ENCODE measurements at regions not wholly inside any gene's neighbourhood (a gene's known extent, or its start where the extent isn't known, plus 50 kb on each side); places are given as distances from the start of the nearest gene placed in this dataset.
A peak's percentile ranks its signal among the peaks of the same experiment; 100 is the strongest.
"Not testable (repeated sequence)": the region's sequence is repeated elsewhere in the genome, so short reads cannot be mapped to it uniquely, and the experiment has no call there.

GRCh38 chr11:42786981-42787380 is 524.8 kb upstream of the API5 start:
- in situ Hi-C loops (cut with MboI; ENCODE audit: low pct_unique_long_range_greater_than_20kb in 2 of 9, low sequenced_read_pairs in 9 of 9, unreplicated experiment in 9 of 9), result no loop called here
- ATAC-seq (replicated peaks in 6 of 8), result no peak
- no peak overlapping the region for H3K4me3 ChIP-seq
- 0 to 100% (median 77%) methylated on average over 1 of the region's 1 CpG; no CpG with 5 or more reads in 2 of the 10 experiments for WGBS, 10 experiments
- peaks cover 5% of the 10 kb centered on the region in 2 donors for H3K4me1 ChIP-seq (replicated peaks in 1 of 2)
- no peak overlapping the region for H3K27ac ChIP-seq

GRCh38 chr11:42795483-42795882 is 516.3 kb upstream of the API5 start:
- ATAC-seq (replicated peaks in 6 of 8); in situ Hi-C loops (cut with MboI; ENCODE audit: low pct_unique_long_range_greater_than_20kb in 2 of 9, low sequenced_read_pairs in 9 of 9, unreplicated experiment in 9 of 9): not testable (repeated sequence)

GRCh38 chr11:42800041-42800440 is 511.8 kb upstream of the API5 start:
- Histone ChIP-seq H3K27ac (no peak overlapping the region), H3K4me3 (no peak overlapping the region), H3K4me1 (replicated peaks in 1 of 2) (peaks cover 0 to 2% of the 10 kb centered on the region in 2 donors)
- in situ Hi-C loops (cut with MboI; ENCODE audit: low pct_unique_long_range_greater_than_20kb in 2 of 9, low sequenced_read_pairs in 9 of 9, unreplicated experiment in 9 of 9), result no loop called here
- WGBS, 10 experiments, result 20 to 96% (median 60%) methylated on average over 1 to 4 of the region's 4 CpGs
- no peak for ATAC-seq (replicated peaks in 6 of 8)

More at GRCh38 chr11:42795483-42795882, 516.3 kb upstream of the API5 start:
- not testable (repeated sequence) for H3K4me1 ChIP-seq (replicated peaks in 1 of 2); H3K4me3 ChIP-seq; H3K27ac ChIP-seq
- 0 to 100% (median 60%) methylated on average over 1 to 2 of the region's 2 CpGs; no CpG with 5 or more reads in 1 of the 10 experiments for WGBS, 10 experiments

- 0 to 94% (median 77%) methylated on average over 2 to 6 of the region's 6 CpGs for WGBS, 10 experiments
- in situ Hi-C loops (cut with MboI; ENCODE audit: low pct_unique_long_range_greater_than_20kb in 2 of 9, low sequenced_read_pairs in 9 of 9, unreplicated experiment in 9 of 9), result no loop called here
- Histone ChIP-seq H3K4me1 (replicated peaks in 1 of 2) (peaks cover 0 to 2% of the 10 kb centered on the region in 2 donors), H3K4me3 (no peak overlapping the region), H3K27ac (no peak overlapping the region)
- peak in 3 of 8 experiments; percentile 38 to 45 (median 44) for ATAC-seq (replicated peaks in 6 of 8)
These were observed 509.4 kb upstream of the API5 start for GRCh38 chr11:42802201-42802899.

GRCh38 chr11:42806191-42806590 is 505.6 kb upstream of the API5 start:
- 0 to 79% (median 60%) methylated on average over 1 to 2 of the region's 2 CpGs; no CpG with 5 or more reads in 1 of the 10 experiments for WGBS, 10 experiments
- Histone ChIP-seq H3K4me3 (no peak overlapping the region), H3K27ac (no peak overlapping the region), H3K4me1 (replicated peaks in 1 of 2) (peaks cover 0 to 2% of the 10 kb centered on the region in 2 donors)
- in situ Hi-C loops (cut with MboI; ENCODE audit: low pct_unique_long_range_greater_than_20kb in 2 of 9, low sequenced_read_pairs in 9 of 9, unreplicated experiment in 9 of 9), result no loop called here
- no peak for ATAC-seq (replicated peaks in 6 of 8)

- peak in 5 of 8 experiments; percentile 31 to 97 (median 93) for ATAC-seq (replicated peaks in 6 of 8)
- in situ Hi-C loops (cut with MboI; ENCODE audit: low pct_unique_long_range_greater_than_20kb in 2 of 9, low sequenced_read_pairs in 9 of 9, unreplicated experiment in 9 of 9), result no loop called here
- 0 to 20% (median 0%) methylated on average over 1 of the region's 1 CpG; no CpG with 5 or more reads in 4 of the 10 experiments for WGBS, 10 experiments
- H3K27ac ChIP-seq, result no peak overlapping the region
- no peak overlapping the region for H3K4me3 ChIP-seq
- H3K4me1 ChIP-seq (replicated peaks in 1 of 2), result peaks cover 4 to 13% of the 10 kb centered on the region in 2 donors
These were observed 499.4 kb upstream of the API5 start for GRCh38 chr11:42812361-42812760.

GRCh38 chr11:42812960-42813359 is 498.8 kb upstream of the API5 start:
- in situ Hi-C loops (cut with MboI; ENCODE audit: low pct_unique_long_range_greater_than_20kb in 2 of 9, low sequenced_read_pairs in 9 of 9, unreplicated experiment in 9 of 9), result no loop called here
- H3K27ac ChIP-seq, result no peak overlapping the region
- H3K4me1 ChIP-seq (replicated peaks in 1 of 2), result peaks cover 4 to 13% of the 10 kb centered on the region in 2 donors
- 0 to 91% (median 60%) methylated on average over 1 to 2 of the region's 2 CpGs; no CpG with 5 or more reads in 1 of the 10 experiments for WGBS, 10 experiments
- no peak for ATAC-seq (replicated peaks in 6 of 8)
- H3K4me3 ChIP-seq, result no peak overlapping the region

GRCh38 chr11:42816471-42816870 is 495.3 kb upstream of the API5 start:
- WGBS, 10 experiments, result 0 to 100% (median 82%) methylated on average over 1 to 2 of the region's 2 CpGs
- no peak for ATAC-seq (replicated peaks in 6 of 8)
- Histone ChIP-seq H3K4me3 (no peak overlapping the region), H3K4me1 (replicated peaks in 1 of 2) (peaks cover 4 to 13% of the 10 kb centered on the region in 2 donors), H3K27ac (no peak overlapping the region)
- in situ Hi-C loops (cut with MboI; ENCODE audit: low pct_unique_long_range_greater_than_20kb in 2 of 9, low sequenced_read_pairs in 9 of 9, unreplicated experiment in 9 of 9), result no loop called here

GRCh38 chr11:42819126-42819525 is 492.7 kb upstream of the API5 start:
- no peak overlapping the region for H3K4me3 ChIP-seq
- in situ Hi-C loops (cut with MboI; ENCODE audit: low pct_unique_long_range_greater_than_20kb in 2 of 9, low sequenced_read_pairs in 9 of 9, unreplicated experiment in 9 of 9), result no loop called here
- no peak overlapping the region for H3K27ac ChIP-seq
- ATAC-seq (replicated peaks in 6 of 8), result no peak
- peaks cover 8 to 15% of the 10 kb centered on the region in 2 donors for H3K4me1 ChIP-seq (replicated peaks in 1 of 2)
- 19 to 96% (median 63%) methylated on average over 2 to 3 of the region's 3 CpGs for WGBS, 10 experiments

GRCh38 chr11:42822188-42822587 is 489.6 kb upstream of the API5 start:
- WGBS, 10 experiments, result 20 to 100% (median 86%) methylated on average over 2 to 5 of the region's 6 CpGs; no CpG with 5 or more reads in 3 of the 10 experiments
- ATAC-seq (replicated peaks in 6 of 8); in situ Hi-C loops (cut with MboI; ENCODE audit: low pct_unique_long_range_greater_than_20kb in 2 of 9, low sequenced_read_pairs in 9 of 9, unreplicated experiment in 9 of 9); H3K4me3 ChIP-seq; H3K27ac ChIP-seq: not testable (repeated sequence)
- peaks cover 8 to 29% of the 10 kb centered on the region in 2 donors for H3K4me1 ChIP-seq (replicated peaks in 1 of 2)

- peaks cover 8 to 29% of the 10 kb centered on the region in 2 donors for H3K4me1 ChIP-seq (replicated peaks in 1 of 2)
- ATAC-seq (replicated peaks in 6 of 8), result peak in 5 of 8 experiments; percentile 44 to 83 (median 79)
- H3K27ac ChIP-seq, result no peak overlapping the region
- no peak overlapping the region for H3K4me3 ChIP-seq
- in situ Hi-C loops (cut with MboI; ENCODE audit: low pct_unique_long_range_greater_than_20kb in 2 of 9, low sequenced_read_pairs in 9 of 9, unreplicated experiment in 9 of 9), result no loop called here
- 40 to 86% methylated on average over 1 of the region's 1 CpG; no CpG with 5 or more reads in 8 of the 10 experiments for WGBS, 10 experiments
These were observed 488.2 kb upstream of the API5 start for GRCh38 chr11:42823546-42823945.

- Histone ChIP-seq H3K4me1 (replicated peaks in 1 of 2) (peaks cover 8 to 29% of the 10 kb centered on the region in 2 donors), H3K27ac (no peak overlapping the region), H3K4me3 (no peak overlapping the region)
- ATAC-seq (replicated peaks in 6 of 8), result no peak
- in situ Hi-C loops (cut with MboI; ENCODE audit: low pct_unique_long_range_greater_than_20kb in 2 of 9, low sequenced_read_pairs in 9 of 9, unreplicated experiment in 9 of 9), result no loop called here
- WGBS, 10 experiments, result 34 to 100% (median 93%) methylated on average over 1 to 4 of the region's 4 CpGs; no CpG with 5 or more reads in 1 of the 10 experiments
These were observed 487.7 kb upstream of the API5 start for GRCh38 chr11:42824067-42824466.

- peak in 4 of 8 experiments; percentile 30 to 89 (median 52) for ATAC-seq (replicated peaks in 6 of 8)
- 0 to 100% (median 83%) methylated on average over 1 of the region's 1 CpG; no CpG with 5 or more reads in 1 of the 10 experiments for WGBS, 10 experiments
- Histone ChIP-seq H3K4me1 (replicated peaks in 1 of 2) (peaks cover 8 to 29% of the 10 kb centered on the region in 2 donors), H3K4me3 (no peak overlapping the region), H3K27ac (no peak overlapping the region)
- in situ Hi-C loops (cut with MboI; ENCODE audit: low pct_unique_long_range_greater_than_20kb in 2 of 9, low sequenced_read_pairs in 9 of 9, unreplicated experiment in 9 of 9), result no loop called here
These were observed 486.2 kb upstream of the API5 start for GRCh38 chr11:42825598-42825997.
